Neural cell (in vitro differentiated cells): ENCODE measurements at regions not wholly inside any gene's neighbourhood (a gene's known extent, or its start where the extent isn't known, plus 50 kb on each side); places are given as distances from the start of the nearest gene placed in this dataset.

Source experiments
- H2AFZ ChIP-seq: fragments of 200-600, 300-800 bp; sonication (generic), shearing (Covaris generic); 2 replicates; pipeline ENCODE4 v1.6.0; 2014; ENCODE audit warnings: low read depth, mild to moderate bottlenecking, antibody characterized with exemption, low read length, moderate library complexity
- H3F3A ChIP-seq: fragments of 200-600 bp; shearing (Covaris generic); 2 replicates; pipeline ENCODE4 v1.6.1; 2016; ENCODE audit warnings: mild to moderate bottlenecking, moderate library complexity, mixed read lengths, antibody characterized with exemption, low read length; ENCODE audit not compliant: insufficient read depth, poor library complexity, severe bottlenecking
- H3K27ac ChIP-seq: fragments of 200-600, 300-800 bp; sonication (generic), shearing (Covaris generic); 2 replicates; pipeline ENCODE4 v1.5.1; 2014; ENCODE audit warnings: mild to moderate bottlenecking, low read length, moderate library complexity
- H3K27me3 ChIP-seq: fragments of 300-800, 200-600 bp; sonication (generic), shearing (Covaris generic); 2 replicates; pipeline ENCODE4 v1.6.0; 2014; ENCODE audit warnings: mild to moderate bottlenecking, low read depth, low read length, moderate library complexity; ENCODE audit not compliant: insufficient read depth
- H3K36me3 ChIP-seq: fragments of 300-800, 200-600 bp; sonication (generic), shearing (Covaris generic); 2 replicates; pipeline ENCODE4 v1.5.1; 2014; ENCODE audit warnings: mild to moderate bottlenecking, antibody characterized with exemption, low read length, moderate library complexity; ENCODE audit not compliant: insufficient read depth
- H3K4me2 ChIP-seq: fragments of 300-800, 200-600 bp; sonication (generic), shearing (Covaris generic); 2 replicates; pipeline ENCODE4 v1.6.0; 2014; ENCODE audit warnings: mild to moderate bottlenecking, low read length
- H3K4me3 ChIP-seq: fragments of 300-800, 200-600 bp; sonication (generic), shearing (Covaris generic); 2 replicates; pipeline ENCODE4 v1.5.1; 2014; ENCODE audit warnings: mild to moderate bottlenecking, low read length, moderate library complexity
- H3K79me2 ChIP-seq: fragments of 200-600 bp; shearing (Covaris generic); replicated peaks from 2 replicates; pipeline ENCODE4 v1.6.0; 2014; ENCODE audit warnings: mild to moderate bottlenecking, low read length, moderate library complexity; ENCODE audit not compliant: insufficient read depth
- H3K9ac ChIP-seq: fragments of 300-800, 200-600 bp; sonication (generic), shearing (Covaris generic); 2 replicates; pipeline ENCODE4 v1.6.1; 2016; ENCODE audit warnings: mild to moderate bottlenecking, low read length, mixed read lengths
- H3K9me2 ChIP-seq: fragments of 200-600 bp; shearing (Covaris generic); 2 replicates; pipeline ENCODE4 v1.6.1; 2016; ENCODE audit warnings: mild to moderate bottlenecking, low read length, mixed read lengths; ENCODE audit not compliant: insufficient read depth
- H3K9me3 ChIP-seq: fragments of 200-600, 300-800 bp; sonication (generic), shearing (Covaris generic); 2 replicates; pipeline ENCODE4 v1.6.1; 2016; ENCODE audit warnings: mild to moderate bottlenecking, mixed run types, low read length, moderate library complexity, mixed read lengths
- H4K20me1 ChIP-seq: fragments of 200-600 bp; shearing (Covaris generic); 2 replicates; pipeline ENCODE4 v1.6.1; 2016; ENCODE audit warnings: mild to moderate bottlenecking, mixed run types; ENCODE audit not compliant: insufficient read depth
- CTCF ChIP-seq: fragments of 450-650 bp; IDR thresholded peaks from 2 replicates; pipeline ENCODE4 v1.5.1; 2014; ENCODE audit warnings: antibody characterized with exemption, mild to moderate bottlenecking, moderate library complexity; ENCODE audit not compliant: poor library complexity, severe bottlenecking
- EP300 ChIP-seq: fragments of 450-650 bp; conservative IDR thresholded peaks from 2 replicates; pipeline ENCODE4 v1.6.1; 2014; ENCODE audit warnings: antibody characterized with exemption, mild to moderate bottlenecking, moderate library complexity; ENCODE audit not compliant: poor library complexity, severe bottlenecking
- EZH2 ChIP-seq: fragments of 200-600, 300-800 bp; shearing (Covaris generic), sonication (generic); IDR thresholded peaks from 2 replicates; pipeline ENCODE4 v1.6.1; 2014; ENCODE audit warnings: antibody characterized with exemption, low read length, borderline replicate concordance, mild to moderate bottlenecking; ENCODE audit not compliant: insufficient read depth, poor library complexity, severe bottlenecking
- MXI1 ChIP-seq: fragments of 450-650 bp; conservative IDR thresholded peaks from 2 replicates; pipeline ENCODE4 v1.6.1; 2014; ENCODE audit warnings: antibody characterized with exemption, mild to moderate bottlenecking; ENCODE audit not compliant: poor library complexity, severe bottlenecking
- POLR2AphosphoS5 ChIP-seq: IDR thresholded peaks from 2 replicates; pipeline ENCODE4 v1.6.1; 2012
- RAD21 ChIP-seq: fragments of 450-650 bp; conservative IDR thresholded peaks from 2 replicates; pipeline ENCODE4 v1.6.1; 2014; ENCODE audit warnings: antibody characterized with exemption, mild to moderate bottlenecking, moderate library complexity
- SMC3 ChIP-seq: fragments of 450-650 bp; conservative IDR thresholded peaks from 2 replicates; pipeline ENCODE4 v1.6.1; 2014; ENCODE audit warnings: antibody characterized with exemption, mild to moderate bottlenecking, moderate library complexity; ENCODE audit not compliant: poor library complexity
- TAF1 ChIP-seq: IDR thresholded peaks from 2 replicates; pipeline ENCODE4 v1.6.1; 2012; ENCODE audit warnings: low read depth
- TF ChIP-seq, protein P1 (sequence below): IDR thresholded peaks from 2 replicates; pipeline ENCODE4 v1.6.1; 2012; ENCODE audit warnings: borderline replicate concordance

- no peaks in the 10 kb centered on the region for H3K36me3 ChIP-seq
- H2AFZ ChIP-seq: no peak overlapping the region
- no peaks in the 10 kb centered on the region for H3K27me3 ChIP-seq
- H3K9me3 ChIP-seq: no peaks in the 10 kb centered on the region
- H3K27ac ChIP-seq: no peak overlapping the region
- TF ChIP-seq EP300 (no peak), TAF1 (no peak), POLR2AphosphoS5 (no peak), MXI1 (no peak), CTCF (no peak), SMC3 (no peak), RAD21 (no peak), EZH2 (no peak)
- TF ChIP-seq, protein P1, sequence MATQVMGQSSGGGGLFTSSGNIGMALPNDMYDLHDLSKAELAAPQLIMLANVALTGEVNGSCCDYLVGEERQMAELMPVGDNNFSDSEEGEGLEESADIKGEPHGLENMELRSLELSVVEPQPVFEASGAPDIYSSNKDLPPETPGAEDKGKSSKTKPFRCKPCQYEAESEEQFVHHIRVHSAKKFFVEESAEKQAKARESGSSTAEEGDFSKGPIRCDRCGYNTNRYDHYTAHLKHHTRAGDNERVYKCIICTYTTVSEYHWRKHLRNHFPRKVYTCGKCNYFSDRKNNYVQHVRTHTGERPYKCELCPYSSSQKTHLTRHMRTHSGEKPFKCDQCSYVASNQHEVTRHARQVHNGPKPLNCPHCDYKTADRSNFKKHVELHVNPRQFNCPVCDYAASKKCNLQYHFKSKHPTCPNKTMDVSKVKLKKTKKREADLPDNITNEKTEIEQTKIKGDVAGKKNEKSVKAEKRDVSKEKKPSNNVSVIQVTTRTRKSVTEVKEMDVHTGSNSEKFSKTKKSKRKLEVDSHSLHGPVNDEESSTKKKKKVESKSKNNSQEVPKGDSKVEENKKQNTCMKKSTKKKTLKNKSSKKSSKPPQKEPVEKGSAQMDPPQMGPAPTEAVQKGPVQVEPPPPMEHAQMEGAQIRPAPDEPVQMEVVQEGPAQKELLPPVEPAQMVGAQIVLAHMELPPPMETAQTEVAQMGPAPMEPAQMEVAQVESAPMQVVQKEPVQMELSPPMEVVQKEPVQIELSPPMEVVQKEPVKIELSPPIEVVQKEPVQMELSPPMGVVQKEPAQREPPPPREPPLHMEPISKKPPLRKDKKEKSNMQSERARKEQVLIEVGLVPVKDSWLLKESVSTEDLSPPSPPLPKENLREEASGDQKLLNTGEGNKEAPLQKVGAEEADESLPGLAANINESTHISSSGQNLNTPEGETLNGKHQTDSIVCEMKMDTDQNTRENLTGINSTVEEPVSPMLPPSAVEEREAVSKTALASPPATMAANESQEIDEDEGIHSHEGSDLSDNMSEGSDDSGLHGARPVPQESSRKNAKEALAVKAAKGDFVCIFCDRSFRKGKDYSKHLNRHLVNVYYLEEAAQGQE: no peak
- no peaks in the 10 kb centered on the region for H3F3A ChIP-seq
- H4K20me1 ChIP-seq: no peaks in the 10 kb centered on the region
- H3K4me3 ChIP-seq: no peak overlapping the region
- no peak overlapping the region for H3K9ac ChIP-seq
- no peaks in the 10 kb centered on the region for H3K9me2 ChIP-seq
- H3K79me2 ChIP-seq: no peaks in the 10 kb centered on the region
- no peak overlapping the region for H3K4me2 ChIP-seq
Measured at GRCh38 chr3:22506871-22507270, 696.3 kb upstream of the UBE2E2 start.

DNA sequence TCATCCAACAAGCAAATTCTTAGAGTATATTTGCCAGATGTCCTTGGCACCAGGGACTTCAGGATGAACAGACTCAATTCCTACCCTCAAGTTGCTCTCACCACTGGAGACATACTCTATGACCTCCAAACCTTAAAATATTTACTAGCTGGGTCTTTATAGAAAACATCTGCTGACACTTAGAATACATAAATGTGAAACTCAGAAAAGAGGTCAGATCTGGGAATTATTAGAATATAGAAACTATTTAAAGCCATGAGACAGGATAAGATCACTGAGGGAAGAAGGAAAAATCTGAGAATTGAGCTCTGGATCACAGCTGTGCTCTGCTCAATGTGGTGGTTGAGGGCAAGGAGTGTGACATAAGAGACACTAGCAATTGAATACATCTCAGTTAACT is 695.4 kb upstream of the UBE2E2 start:
- H3K27me3 ChIP-seq: no peaks in the 10 kb centered on the region
- no peaks in the 10 kb centered on the region for H4K20me1 ChIP-seq
- TF ChIP-seq RAD21: no peak
- TF ChIP-seq, protein P1: no peak
- TF ChIP-seq POLR2AphosphoS5: no peak
- no peak for TF ChIP-seq TAF1
- TF ChIP-seq MXI1: no peak
- no peak for TF ChIP-seq SMC3
- no peaks in the 10 kb centered on the region for H3K9me2 ChIP-seq
- no peaks in the 10 kb centered on the region for H3K36me3 ChIP-seq
- no peaks in the 10 kb centered on the region for H3F3A ChIP-seq
- no peak overlapping the region for H2AFZ ChIP-seq
- H3K4me2 ChIP-seq: no peak overlapping the region
- no peaks in the 10 kb centered on the region for H3K9me3 ChIP-seq
- H3K27ac ChIP-seq: no peak overlapping the region
- no peak overlapping the region for H3K4me3 ChIP-seq
- no peak overlapping the region for H3K9ac ChIP-seq
- H3K79me2 ChIP-seq: no peaks in the 10 kb centered on the region
